ENCODE measurements at regions not wholly inside any gene's neighbourhood (a gene's known extent, or its start where the extent isn't known, plus 50 kb on each side); places are given as distances from the start of the nearest gene placed in this dataset.

- no peak for DNase-seq (ENCODE audit: insufficient read length)
These were observed 233.2 kb downstream of the ZBBX start for GRCh38 chr3:167146911-167147310.

DNA sequence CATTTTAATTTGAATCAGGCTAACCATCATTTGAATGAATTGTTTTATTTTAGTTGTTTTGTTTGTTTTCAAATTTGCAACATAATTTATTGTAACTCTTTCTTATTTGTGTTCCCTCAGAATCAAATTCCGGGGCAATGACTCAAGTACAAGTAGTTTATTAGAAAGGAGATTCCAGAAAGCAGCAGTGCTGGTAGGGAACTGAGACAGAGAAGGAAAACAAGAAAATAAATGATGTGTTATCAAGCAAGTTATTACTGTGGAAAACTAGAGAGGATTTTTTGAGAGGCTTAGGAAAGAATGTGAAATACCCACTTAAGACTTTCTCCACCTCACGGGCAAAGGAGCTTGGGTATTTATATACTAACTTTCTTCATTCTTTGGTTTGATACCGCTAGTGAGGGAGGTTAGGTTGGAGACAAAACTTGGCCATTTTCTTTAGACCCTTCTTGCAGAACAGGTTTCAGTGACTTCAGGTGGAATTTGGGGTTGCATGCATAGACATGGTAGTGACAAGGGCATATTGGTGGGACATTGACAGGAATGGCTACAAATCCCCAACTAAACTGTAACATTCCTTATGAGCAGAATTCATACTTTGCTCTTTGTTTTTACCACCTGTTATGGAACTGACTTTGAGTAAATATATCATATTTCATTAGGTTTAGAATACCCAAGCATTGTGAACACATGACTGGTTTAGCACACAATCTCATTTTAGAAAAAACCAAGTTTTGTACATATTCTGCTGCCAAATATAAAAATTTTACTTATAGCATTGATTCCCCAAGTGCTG is 254.3 kb downstream of the ZBBX start:
- FAIRE-seq (no peak), DNase-seq (ENCODE audit: insufficient read length) (no peak)
- no peak for TF ChIP-seq TAF1 (IDR thresholded peaks at IDR 0.05; ENCODE audit: borderline replicate concordance, low read depth, low read length)
- no peak for TF ChIP-seq POLR2A (IDR thresholded peaks at IDR 0.05; ENCODE audit: low read depth, low read length)
- TF ChIP-seq POLR2AphosphoS5 (IDR thresholded peaks at IDR 0.05; ENCODE audit: low read depth, low read length), result no peak

More at GRCh38 chr3:167146911-167147310, 233.2 kb downstream of the ZBBX start:
- no peak for FAIRE-seq
- TF ChIP-seq POLR2A (IDR thresholded peaks at IDR 0.05; ENCODE audit: low read depth, low read length), result no peak
- TF ChIP-seq TAF1 (IDR thresholded peaks at IDR 0.05; ENCODE audit: borderline replicate concordance, low read depth, low read length), result no peak
- TF ChIP-seq POLR2AphosphoS5 (IDR thresholded peaks at IDR 0.05; ENCODE audit: low read depth, low read length), result no peak

DNA sequence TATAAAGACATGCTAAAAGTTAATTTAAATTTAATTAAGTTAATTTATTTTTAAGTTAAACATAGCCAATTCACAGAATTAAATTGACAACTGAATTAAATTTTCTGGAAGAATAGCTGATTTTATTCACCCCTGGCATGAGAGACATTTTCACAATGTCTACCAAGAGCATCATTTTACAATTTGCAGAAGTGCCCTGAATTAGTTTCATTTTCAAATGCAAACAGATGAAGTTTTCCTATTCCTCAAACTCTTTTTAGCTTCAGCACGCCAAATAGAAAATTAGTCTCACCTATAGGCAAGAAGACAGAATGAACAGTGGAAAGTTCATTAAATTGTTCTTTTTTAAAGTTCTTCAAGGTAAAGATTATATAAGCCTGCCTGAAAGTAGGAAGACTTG is 259.3 kb downstream of the ZBBX start:
- TF ChIP-seq POLR2A (IDR thresholded peaks at IDR 0.05; ENCODE audit: low read depth, low read length), result no peak
- DNase-seq (ENCODE audit: insufficient read length), result no peak
- FAIRE-seq, result no peak

GRCh38 chr3:167116120-167116922 is 263.8 kb downstream of the ZBBX start:
- TF ChIP-seq POLR2AphosphoS5 (IDR thresholded peaks at IDR 0.05; ENCODE audit: low read depth, low read length), result no peak
- TF ChIP-seq POLR2A (IDR thresholded peaks at IDR 0.05; ENCODE audit: low read depth, low read length), result no peak
- TF ChIP-seq TAF1 (IDR thresholded peaks at IDR 0.05; ENCODE audit: borderline replicate concordance, low read depth, low read length), result no peak
- FAIRE-seq (no peak), DNase-seq (ENCODE audit: insufficient read length) (no peak)

GRCh38 chr3:167115331-167115934 is 264.7 kb downstream of the ZBBX start:
- no peak for TF ChIP-seq TAF1 (IDR thresholded peaks at IDR 0.05; ENCODE audit: borderline replicate concordance, low read depth, low read length)
- TF ChIP-seq POLR2A (IDR thresholded peaks at IDR 0.05; ENCODE audit: low read depth, low read length), result no peak
- no peak for TF ChIP-seq POLR2AphosphoS5 (IDR thresholded peaks at IDR 0.05; ENCODE audit: low read depth, low read length)
- DNase-seq (ENCODE audit: insufficient read length) (no peak), FAIRE-seq (no peak)

DNA sequence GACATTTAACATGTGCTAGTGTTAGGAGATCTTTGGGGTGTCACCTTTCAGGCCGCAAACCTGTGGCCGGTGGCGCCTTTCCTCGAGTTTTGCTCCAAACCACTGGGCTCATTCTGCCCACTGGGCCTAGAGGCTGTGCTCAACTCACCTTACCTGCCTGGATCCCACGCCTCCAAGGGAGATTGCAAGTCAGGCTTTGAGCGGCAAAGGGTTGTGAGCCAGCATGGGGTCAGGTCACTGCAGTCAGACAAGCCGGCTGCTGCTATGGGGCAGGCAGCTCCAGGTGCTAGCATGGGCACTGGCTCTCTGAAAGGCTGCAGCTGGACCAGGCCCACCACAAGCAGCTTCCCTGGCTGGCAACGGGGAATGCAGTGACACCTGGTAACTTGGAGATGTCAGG is 265.5 kb downstream of the ZBBX start:
- TF ChIP-seq TAF1 (IDR thresholded peaks at IDR 0.05; ENCODE audit: borderline replicate concordance, low read depth, low read length) (no peak), POLR2A (IDR thresholded peaks at IDR 0.05; ENCODE audit: low read depth, low read length) (no peak), POLR2AphosphoS5 (IDR thresholded peaks at IDR 0.05; ENCODE audit: low read depth, low read length) (no peak)
- FAIRE-seq, result no peak
- DNase-seq (ENCODE audit: insufficient read length), result no peak

DNA sequence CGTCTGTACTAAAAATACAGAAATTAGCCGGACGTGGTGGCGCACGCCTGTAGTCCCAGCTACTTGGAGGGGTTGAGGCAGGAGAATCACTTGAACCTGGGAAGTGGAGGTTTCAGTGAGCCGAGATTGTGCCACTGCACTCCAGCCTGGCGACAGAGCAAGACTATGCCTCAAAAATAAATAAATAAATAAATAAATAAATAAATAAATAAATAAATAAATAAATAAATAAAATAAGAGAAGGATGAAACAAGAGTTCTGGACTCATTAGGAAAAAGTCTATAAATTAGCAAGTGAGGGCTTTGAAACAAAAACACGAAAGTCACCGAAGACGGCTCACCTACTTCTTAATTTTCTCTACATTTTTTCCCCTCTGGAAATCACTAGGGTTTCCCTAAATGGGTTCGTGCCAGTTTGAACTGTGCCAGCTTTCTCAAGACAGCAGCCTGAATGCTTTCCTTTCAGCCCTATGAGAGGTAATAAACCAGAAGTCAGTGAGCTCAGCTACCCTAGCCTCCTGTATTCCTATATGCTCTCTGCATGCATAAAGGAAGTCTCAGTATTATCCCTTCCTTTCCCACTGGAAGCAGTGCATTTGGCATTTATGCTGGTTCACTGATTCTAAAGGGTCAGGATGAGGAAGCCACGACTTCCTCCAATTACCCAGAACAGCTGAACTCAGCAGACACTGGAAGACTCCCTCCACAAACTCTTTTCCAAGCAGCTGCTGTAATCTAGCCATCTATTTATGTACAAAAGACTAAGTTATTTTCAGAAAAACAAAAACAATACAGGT is 266.9 kb downstream of the ZBBX start:
- TF ChIP-seq TAF1 (IDR thresholded peaks at IDR 0.05; ENCODE audit: borderline replicate concordance, low read depth, low read length) (no peak), POLR2AphosphoS5 (IDR thresholded peaks at IDR 0.05; ENCODE audit: low read depth, low read length) (no peak), POLR2A (IDR thresholded peaks at IDR 0.05; ENCODE audit: low read depth, low read length) (no peak)
- no peak for DNase-seq (ENCODE audit: insufficient read length)
- FAIRE-seq, result no peak

- TF ChIP-seq POLR2AphosphoS5 (IDR thresholded peaks at IDR 0.05; ENCODE audit: low read depth, low read length) (no peak), TAF1 (IDR thresholded peaks at IDR 0.05; ENCODE audit: borderline replicate concordance, low read depth, low read length) (no peak), POLR2A (IDR thresholded peaks at IDR 0.05; ENCODE audit: low read depth, low read length) (no peak)
- DNase-seq (ENCODE audit: insufficient read length) (no peak), FAIRE-seq (no peak)
These were observed 269.2 kb downstream of the ZBBX start for GRCh38 chr3:167110901-167111300.

GRCh38 chr3:167109746-167110145 is 270.4 kb downstream of the ZBBX start:
- DNase-seq (ENCODE audit: insufficient read length) (no peak), FAIRE-seq (no peak)
- TF ChIP-seq POLR2A (IDR thresholded peaks at IDR 0.05; ENCODE audit: low read depth, low read length) (no peak), POLR2AphosphoS5 (IDR thresholded peaks at IDR 0.05; ENCODE audit: low read depth, low read length) (no peak), TAF1 (IDR thresholded peaks at IDR 0.05; ENCODE audit: borderline replicate concordance, low read depth, low read length) (no peak)

- DNase-seq (ENCODE audit: insufficient read length), result no peak
- FAIRE-seq, result no peak
- TF ChIP-seq POLR2A (IDR thresholded peaks at IDR 0.05; ENCODE audit: low read depth, low read length) (no peak), POLR2AphosphoS5 (IDR thresholded peaks at IDR 0.05; ENCODE audit: low read depth, low read length) (no peak), TAF1 (IDR thresholded peaks at IDR 0.05; ENCODE audit: borderline replicate concordance, low read depth, low read length) (no peak)
These were observed 273.6 kb downstream of the ZBBX start for GRCh38 chr3:167106456-167106855.

DNA sequence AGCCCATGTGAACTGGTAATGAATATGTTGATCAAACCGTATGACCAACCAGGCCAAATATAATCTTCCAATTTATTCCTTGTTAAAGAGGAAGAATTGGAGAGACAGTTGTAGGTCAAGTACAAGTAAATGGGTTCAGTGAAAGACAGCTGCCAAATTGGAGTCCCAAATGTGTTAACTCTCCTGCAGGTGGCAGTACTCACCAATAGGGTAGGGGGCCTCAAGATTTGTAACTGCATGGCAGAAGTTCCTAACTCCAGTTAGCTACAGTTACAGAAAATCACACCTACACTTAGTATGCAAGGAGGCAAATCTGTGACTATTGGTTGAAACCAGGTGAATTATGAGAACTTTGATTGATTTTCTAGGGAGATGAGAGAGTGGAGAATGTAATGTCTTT is 278.0 kb downstream of the ZBBX start:
- DNase-seq (ENCODE audit: insufficient read length), result no peak
- FAIRE-seq, result no peak
- no peak for TF ChIP-seq POLR2AphosphoS5 (IDR thresholded peaks at IDR 0.05; ENCODE audit: low read depth, low read length)
- no peak for TF ChIP-seq TAF1 (IDR thresholded peaks at IDR 0.05; ENCODE audit: borderline replicate concordance, low read depth, low read length)
- TF ChIP-seq POLR2A (IDR thresholded peaks at IDR 0.05; ENCODE audit: low read depth, low read length), result no peak

Measured in GM12892 (cell line).